ENCODE measurements at regions not wholly inside any gene's neighbourhood (a gene's known extent, or its start where the extent isn't known, plus 50 kb on each side); places are given as distances from the start of the nearest gene placed in this dataset.

DNA sequence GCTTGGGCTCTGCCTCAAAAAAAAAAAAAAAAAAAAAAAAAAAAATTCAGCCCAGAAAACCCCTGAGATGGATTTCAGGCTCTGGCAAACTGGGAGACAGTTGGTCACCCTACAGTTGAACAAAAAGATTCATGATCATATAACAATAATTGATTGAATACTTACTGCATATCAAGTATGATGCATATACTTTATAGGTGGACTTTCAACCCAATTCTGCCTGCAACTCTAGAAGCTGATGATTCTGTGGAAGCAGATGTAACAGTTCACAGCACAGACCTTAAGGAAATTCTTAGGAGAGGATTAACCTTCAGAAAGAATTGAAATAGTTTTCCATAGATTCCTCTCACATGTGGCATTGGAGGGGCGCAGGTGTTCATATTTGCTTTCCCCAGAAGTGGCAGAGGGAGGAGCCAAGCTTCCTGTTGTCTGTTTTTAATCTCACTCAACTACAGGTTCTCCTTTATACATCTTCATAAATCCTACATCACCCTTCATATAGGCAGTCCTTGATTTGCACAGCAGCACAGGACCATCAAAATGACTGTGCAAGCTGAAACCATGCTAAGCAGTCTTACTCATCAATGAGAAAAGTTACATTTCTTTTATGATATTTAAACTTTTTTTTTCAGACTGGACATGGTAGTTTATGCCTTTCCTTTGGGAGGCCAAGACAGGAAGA lies 149.4 kb upstream of the KLF3 start:
- ATAC-seq (ENCODE audit: low read depth) = no peak
- Mint-ChIP-seq H3K27me3 (peaks cover 21% of the 10 kb centered on the region), H3K4me3 (no peak overlapping the region), H3K4me1 (peaks cover 13% of the 10 kb centered on the region), H3K27ac (no peak overlapping the region), H3K36me3 (ENCODE audit: low read depth) (no peaks in the 10 kb centered on the region), H3K9me3 (no peaks in the 10 kb centered on the region)
- intact Hi-C loops (cut with micrococcal nuclease) = no loop called here
- TF ChIP-seq, protein P1, sequence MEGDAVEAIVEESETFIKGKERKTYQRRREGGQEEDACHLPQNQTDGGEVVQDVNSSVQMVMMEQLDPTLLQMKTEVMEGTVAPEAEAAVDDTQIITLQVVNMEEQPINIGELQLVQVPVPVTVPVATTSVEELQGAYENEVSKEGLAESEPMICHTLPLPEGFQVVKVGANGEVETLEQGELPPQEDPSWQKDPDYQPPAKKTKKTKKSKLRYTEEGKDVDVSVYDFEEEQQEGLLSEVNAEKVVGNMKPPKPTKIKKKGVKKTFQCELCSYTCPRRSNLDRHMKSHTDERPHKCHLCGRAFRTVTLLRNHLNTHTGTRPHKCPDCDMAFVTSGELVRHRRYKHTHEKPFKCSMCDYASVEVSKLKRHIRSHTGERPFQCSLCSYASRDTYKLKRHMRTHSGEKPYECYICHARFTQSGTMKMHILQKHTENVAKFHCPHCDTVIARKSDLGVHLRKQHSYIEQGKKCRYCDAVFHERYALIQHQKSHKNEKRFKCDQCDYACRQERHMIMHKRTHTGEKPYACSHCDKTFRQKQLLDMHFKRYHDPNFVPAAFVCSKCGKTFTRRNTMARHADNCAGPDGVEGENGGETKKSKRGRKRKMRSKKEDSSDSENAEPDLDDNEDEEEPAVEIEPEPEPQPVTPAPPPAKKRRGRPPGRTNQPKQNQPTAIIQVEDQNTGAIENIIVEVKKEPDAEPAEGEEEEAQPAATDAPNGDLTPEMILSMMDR (IDR thresholded peaks at IDR 0.05) = no peak
- CTCF ChIA-PET = no interaction called here
- POLR2A ChIA-PET = no interaction called here
- no peak for DNase-seq

DNA sequence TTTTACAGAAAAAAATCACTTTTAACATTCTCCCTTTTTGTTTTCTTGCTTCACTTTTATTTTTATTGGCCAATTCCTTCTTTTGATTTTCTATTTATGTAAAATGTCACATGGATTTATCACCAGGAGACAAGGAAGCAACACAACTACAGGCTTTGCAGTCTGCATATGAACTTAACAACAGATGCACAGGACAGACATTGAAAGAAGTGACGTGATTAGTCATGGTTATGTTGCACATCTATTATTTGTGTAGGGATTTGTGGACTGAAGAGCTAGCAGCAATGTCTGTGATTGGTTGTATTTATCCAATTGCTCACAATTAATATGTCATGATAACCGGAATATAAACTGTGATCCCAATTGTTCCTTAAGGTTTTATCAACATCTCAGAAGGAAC lies 147.8 kb upstream of the KLF3 start:
- no peaks in the 10 kb centered on the region for H3K36me3 Mint-ChIP-seq (ENCODE audit: low read depth)
- ATAC-seq (ENCODE audit: low read depth) = no peak
- H3K9me3 Mint-ChIP-seq = no peaks in the 10 kb centered on the region
- DNase-seq = no peak
- H3K27me3 Mint-ChIP-seq = peaks cover 12% of the 10 kb centered on the region
- H3K4me1 Mint-ChIP-seq = peaks cover 7% of the 10 kb centered on the region
- no peak overlapping the region for H3K4me3 Mint-ChIP-seq
- CTCF ChIA-PET = no interaction called here
- intact Hi-C loops (cut with micrococcal nuclease) = no loop called here
- no peak overlapping the region for H3K27ac Mint-ChIP-seq
- POLR2A ChIA-PET = no interaction called here
- TF ChIP-seq, protein P1 (IDR thresholded peaks at IDR 0.05) = no peak

DNA sequence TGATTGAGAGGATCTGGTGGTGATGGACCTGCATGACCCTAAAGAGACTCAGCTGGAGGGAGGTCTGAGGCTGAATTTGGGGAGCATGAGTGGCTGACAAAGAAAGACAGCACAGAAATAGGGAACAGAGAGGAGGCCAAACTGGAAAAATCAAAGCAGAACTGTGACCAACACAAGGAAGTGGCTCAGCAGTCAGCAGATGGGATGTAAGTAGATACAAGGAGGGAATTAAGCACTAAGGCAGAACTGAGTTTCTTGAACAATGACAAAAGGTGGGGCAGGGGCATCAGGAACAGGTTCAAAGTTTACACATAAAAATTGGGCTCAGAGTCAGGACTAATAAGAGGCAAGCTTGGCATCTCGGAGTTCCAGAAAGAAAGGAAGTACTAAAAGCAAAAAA lies 144.3 kb upstream of the KLF3 start:
- intact Hi-C loops (cut with micrococcal nuclease) = loop anchor here (5.0 kb wide), 2 partner anchors 143 to 207 kb away; partner anchors contain the start of gene KLF3
- Mint-ChIP-seq H3K36me3 (ENCODE audit: low read depth) (no peaks in the 10 kb centered on the region), H3K4me1 (peaks cover 10% of the 10 kb centered on the region), H3K27ac (no peak overlapping the region), H3K27me3 (peaks cover 5% of the 10 kb centered on the region), H3K4me3 (no peak overlapping the region), H3K9me3 (no peaks in the 10 kb centered on the region)
- ChIA-PET CTCF (no interaction called here), POLR2A (no interaction called here)
- no peak for DNase-seq
- no peak for ATAC-seq (ENCODE audit: low read depth)
- TF ChIP-seq, protein P1 (IDR thresholded peaks at IDR 0.05) = no peak

DNA sequence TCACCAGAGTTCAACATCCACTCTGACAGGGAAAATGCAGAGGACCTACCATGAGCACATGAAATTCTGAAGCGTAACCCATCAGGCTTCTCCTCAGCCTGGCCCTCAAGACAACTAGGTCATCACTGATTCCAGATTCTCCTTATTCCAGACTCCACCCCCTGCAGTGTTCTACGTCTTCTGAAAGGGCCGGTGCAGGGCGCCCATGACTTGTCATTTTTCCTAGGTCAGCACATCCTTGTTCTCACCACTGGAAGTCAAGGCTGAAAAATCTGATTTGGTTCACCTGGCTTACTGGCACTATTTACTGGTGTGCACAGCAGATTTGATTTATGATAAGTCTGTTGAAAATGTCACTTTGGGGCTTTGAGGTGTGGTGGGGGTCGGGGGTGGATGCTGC lies 140.9 kb upstream of the KLF3 start:
- Mint-ChIP-seq H3K4me3 (no peak overlapping the region), H3K27me3 (peaks cover 2% of the 10 kb centered on the region), H3K36me3 (ENCODE audit: low read depth) (no peaks in the 10 kb centered on the region), H3K27ac (no peak overlapping the region), H3K9me3 (no peaks in the 10 kb centered on the region), H3K4me1 (peaks cover 8% of the 10 kb centered on the region)
- ATAC-seq (ENCODE audit: low read depth) (no peak), DNase-seq (no peak)
- intact Hi-C loops (cut with micrococcal nuclease) = loop anchor here (5.0 kb wide), 2 partner anchors 139 to 211 kb away; partner anchors contain the start of gene KLF3
- POLR2A ChIA-PET = no interaction called here
- CTCF ChIA-PET = no interaction called here
- TF ChIP-seq, protein P1 (IDR thresholded peaks at IDR 0.05) = no peak

DNA sequence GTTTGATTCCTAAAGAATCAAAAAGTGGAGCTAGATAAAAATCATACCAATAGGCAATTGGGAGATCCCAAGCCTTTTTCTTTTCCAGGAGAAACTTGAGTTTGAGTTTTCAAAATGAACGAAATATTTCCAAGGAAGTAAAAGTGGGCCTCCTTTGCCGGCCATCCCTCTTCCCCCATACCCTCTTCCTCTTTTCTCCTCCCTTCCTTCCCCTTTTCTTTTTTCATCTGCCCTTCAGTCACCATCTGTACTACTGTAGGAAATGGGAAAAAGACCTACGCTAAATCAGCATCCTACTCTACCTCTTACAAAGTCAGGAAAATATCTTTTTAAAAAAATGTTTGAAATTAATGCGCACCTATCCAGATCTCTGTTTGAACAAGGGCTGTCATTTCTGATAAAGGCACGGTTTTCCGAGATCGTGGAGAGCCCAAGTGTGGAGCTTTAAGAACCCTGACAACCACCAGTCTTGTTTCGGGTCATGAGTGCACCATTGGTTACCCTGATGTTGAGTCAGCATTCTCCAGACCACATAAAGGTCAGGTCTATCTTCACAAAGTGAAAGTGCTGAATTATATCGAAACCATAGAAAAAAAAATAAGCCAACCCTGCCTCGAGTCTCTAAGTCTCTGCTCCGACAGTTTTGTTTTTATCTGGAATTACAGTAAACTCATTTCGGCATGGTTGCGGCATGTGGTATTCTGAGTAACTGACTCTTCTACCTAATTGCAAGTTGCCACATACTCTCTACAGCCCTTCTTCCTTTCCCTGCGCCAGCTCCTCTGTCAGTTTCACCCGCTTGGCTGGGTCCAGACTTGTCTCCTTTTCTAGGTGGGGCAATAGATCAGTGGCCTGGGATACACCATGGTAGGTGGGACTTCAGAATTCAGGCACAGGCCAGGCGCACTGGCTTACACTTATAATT lies 140.2 kb upstream of the KLF3 start:
- peaks cover 8% of the 10 kb centered on the region for H3K4me1 Mint-ChIP-seq
- H3K4me3 Mint-ChIP-seq = peak overlapping the region; percentile 47
- intact Hi-C loops (cut with micrococcal nuclease) = loop anchor here (2.0 to 5.0 kb wide), 3 partner anchors 19 to 211 kb away; partner anchors contain the start of gene KLF3
- TF ChIP-seq, protein P1 (IDR thresholded peaks at IDR 0.05) = no peak
- ChIA-PET CTCF (no interaction called here), POLR2A (interaction anchor here (0.6 kb wide), 1 partner anchor 142 kb away, joined by 3 read pairs; no protein-coding TSS in a partner anchor)
- H3K27me3 Mint-ChIP-seq = peaks cover 2% of the 10 kb centered on the region
- no peaks in the 10 kb centered on the region for H3K9me3 Mint-ChIP-seq
- DNase-seq = no peak
- peak; percentile 91 for ATAC-seq (ENCODE audit: low read depth)
- H3K27ac Mint-ChIP-seq = no peak overlapping the region
- no peaks in the 10 kb centered on the region for H3K36me3 Mint-ChIP-seq (ENCODE audit: low read depth)
